ENCODE measurements at regions not wholly inside any gene's neighbourhood (a gene's known extent, or its start where the extent isn't known, plus 50 kb on each side); places are given as distances from the start of the nearest gene placed in this dataset.
"Not testable (repeated sequence)": the region's sequence is repeated elsewhere in the genome, so short reads cannot be mapped to it uniquely, and the experiment has no call there.

- H3K9me3 ChIP-seq (ENCODE audit: control insufficient read depth, low read length); H3K36me3 ChIP-seq (ENCODE audit: control insufficient read depth in 1 of 2, insufficient read depth in 2 of 2, low read length in 1 of 2): not testable (repeated sequence)
- 79 to 82% methylated on average over 6 to 8 of the region's 9 CpGs for WGBS, 2 donors
Observed at GRCh38 chr2:91773810-91774209, 3082.3 kb downstream of the RPIA start.

GRCh38 chr2:91775193-91775592 lies 3083.7 kb downstream of the RPIA start:
- H3K4me3 ChIP-seq (ENCODE audit: low read length in 2 of 2); DNase-seq; H3K27ac ChIP-seq (ENCODE audit: low read depth in 1 of 2, low read length in 2 of 2); H3K9me3 ChIP-seq (ENCODE audit: control insufficient read depth, low read length); intact Hi-C loops (cut with DNase I); ATAC-seq (ENCODE audit: low FRiP score); H3K36me3 ChIP-seq (ENCODE audit: control insufficient read depth in 1 of 2, insufficient read depth in 2 of 2, low read length in 1 of 2); H3K27me3 ChIP-seq (ENCODE audit: control insufficient read depth in 1 of 2, insufficient read depth in 2 of 2, low read length in 1 of 2); H3K4me1 ChIP-seq (ENCODE audit: control insufficient read depth in 1 of 2, insufficient read depth in 2 of 2, low read length in 2 of 2): not testable (repeated sequence)
- 83 to 92% methylated on average over 4 of the region's 4 CpGs for WGBS, 2 donors

More at GRCh38 chr2:91773810-91774209, 3082.3 kb downstream of the RPIA start:
- ATAC-seq (ENCODE audit: low FRiP score); H3K4me3 ChIP-seq (ENCODE audit: low read length in 2 of 2); DNase-seq; H3K27ac ChIP-seq (ENCODE audit: low read depth in 1 of 2, low read length in 2 of 2); intact Hi-C loops (cut with DNase I); H3K4me1 ChIP-seq (ENCODE audit: control insufficient read depth in 1 of 2, insufficient read depth in 2 of 2, low read length in 2 of 2); H3K27me3 ChIP-seq (ENCODE audit: control insufficient read depth in 1 of 2, insufficient read depth in 2 of 2, low read length in 1 of 2): not testable (repeated sequence)

- H3K27ac ChIP-seq (ENCODE audit: low read depth in 1 of 2, low read length in 2 of 2); intact Hi-C loops (cut with DNase I); H3K4me3 ChIP-seq (ENCODE audit: low read length in 2 of 2); H3K36me3 ChIP-seq (ENCODE audit: control insufficient read depth in 1 of 2, insufficient read depth in 2 of 2, low read length in 1 of 2); H3K9me3 ChIP-seq (ENCODE audit: control insufficient read depth, low read length); ATAC-seq (ENCODE audit: low FRiP score); DNase-seq; H3K27me3 ChIP-seq (ENCODE audit: control insufficient read depth in 1 of 2, insufficient read depth in 2 of 2, low read length in 1 of 2); H3K4me1 ChIP-seq (ENCODE audit: control insufficient read depth in 1 of 2, insufficient read depth in 2 of 2, low read length in 2 of 2): not testable (repeated sequence)
- WGBS, 2 donors, result 56 to 62% methylated on average over 12 to 14 of the region's 14 CpGs
Observed at GRCh38 chr2:91780324-91780723, 3088.9 kb downstream of the RPIA start.

DNA sequence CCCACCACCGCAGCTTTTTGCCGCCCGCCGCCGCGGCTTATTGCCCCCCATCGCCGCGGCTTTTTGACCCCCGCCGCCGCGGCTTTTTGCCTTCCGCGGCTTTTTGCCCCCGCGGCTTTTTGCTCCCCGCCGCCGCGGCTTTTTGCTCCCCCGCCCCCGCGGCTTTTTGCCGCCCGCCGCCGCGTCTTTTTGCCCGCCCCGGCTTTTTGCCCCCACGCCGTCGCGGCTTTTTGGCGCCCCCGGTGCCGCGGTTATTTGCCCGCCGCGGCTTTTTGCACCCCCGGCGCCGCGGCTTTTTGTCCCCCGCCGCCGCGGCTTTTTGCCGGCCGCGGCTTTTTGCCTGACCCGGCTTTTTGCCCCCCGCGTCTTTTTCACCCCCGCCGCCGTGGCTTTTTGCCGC lies 3061.8 kb upstream of the TEKT4 start:
- ATAC-seq (ENCODE audit: low FRiP score); H3K36me3 ChIP-seq (ENCODE audit: control insufficient read depth in 1 of 2, insufficient read depth in 2 of 2, low read length in 1 of 2); H3K27ac ChIP-seq (ENCODE audit: low read depth in 1 of 2, low read length in 2 of 2); H3K4me1 ChIP-seq (ENCODE audit: control insufficient read depth in 1 of 2, insufficient read depth in 2 of 2, low read length in 2 of 2); H3K4me3 ChIP-seq (ENCODE audit: low read length in 2 of 2); H3K27me3 ChIP-seq (ENCODE audit: control insufficient read depth in 1 of 2, insufficient read depth in 2 of 2, low read length in 1 of 2); H3K9me3 ChIP-seq (ENCODE audit: control insufficient read depth, low read length); intact Hi-C loops (cut with DNase I): not testable (repeated sequence)
- peak in 1 of 2 donors; percentile 28 for DNase-seq
- 0 to 2% methylated on average over 18 to 31 of the region's 60 CpGs for WGBS, 2 donors

GRCh38 chr2:91839904-91840868 lies 3031.0 kb upstream of the TEKT4 start:
- 14 to 16% methylated on average over 49 to 62 of the region's 62 CpGs for WGBS, 2 donors
- ATAC-seq (ENCODE audit: low FRiP score) (no peak), DNase-seq (no peak)
- peak overlapping the region in 1 of 2 donors; percentile 17 for H3K4me3 ChIP-seq (ENCODE audit: low read length in 2 of 2)
- H3K27me3 ChIP-seq (ENCODE audit: control insufficient read depth in 1 of 2, insufficient read depth in 2 of 2, low read length in 1 of 2), result no peaks in the 10 kb centered on the region
- no peaks in the 10 kb centered on the region for H3K4me1 ChIP-seq (ENCODE audit: control insufficient read depth in 1 of 2, insufficient read depth in 2 of 2, low read length in 2 of 2)
- intact Hi-C loops (cut with DNase I), result no loop called here
- no peaks in the 10 kb centered on the region for H3K9me3 ChIP-seq (ENCODE audit: control insufficient read depth, low read length)
- H3K36me3 ChIP-seq (ENCODE audit: control insufficient read depth in 1 of 2, insufficient read depth in 2 of 2, low read length in 1 of 2), result no peaks in the 10 kb centered on the region
- no peak overlapping the region for H3K27ac ChIP-seq (ENCODE audit: low read depth in 1 of 2, low read length in 2 of 2)

DNA sequence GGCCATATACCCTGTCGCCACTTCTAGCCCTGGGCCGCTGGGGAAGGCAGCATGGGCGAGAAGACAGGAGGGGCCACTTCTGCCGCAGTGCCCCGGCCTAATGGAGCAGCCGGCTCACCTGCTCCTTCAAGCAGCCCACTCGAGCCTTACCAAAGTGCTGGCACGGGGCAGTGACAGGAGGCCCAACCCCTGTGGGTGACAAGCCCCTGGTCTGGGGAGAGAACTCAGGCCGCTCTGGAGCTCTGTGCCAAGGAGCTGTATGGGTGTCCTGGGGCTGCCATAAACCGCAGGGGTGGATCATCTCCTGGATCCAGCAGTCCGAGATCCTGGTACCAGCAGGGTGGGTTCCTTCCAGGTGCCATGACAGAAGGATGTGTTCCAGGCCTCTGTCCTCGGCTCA lies 3029.0 kb upstream of the TEKT4 start:
- H3K4me3 ChIP-seq (ENCODE audit: low read length in 2 of 2); DNase-seq; H3K27me3 ChIP-seq (ENCODE audit: control insufficient read depth in 1 of 2, insufficient read depth in 2 of 2, low read length in 1 of 2); H3K27ac ChIP-seq (ENCODE audit: low read depth in 1 of 2, low read length in 2 of 2); ATAC-seq (ENCODE audit: low FRiP score); intact Hi-C loops (cut with DNase I); H3K36me3 ChIP-seq (ENCODE audit: control insufficient read depth in 1 of 2, insufficient read depth in 2 of 2, low read length in 1 of 2); H3K9me3 ChIP-seq (ENCODE audit: control insufficient read depth, low read length); H3K4me1 ChIP-seq (ENCODE audit: control insufficient read depth in 1 of 2, insufficient read depth in 2 of 2, low read length in 2 of 2): not testable (repeated sequence)
- WGBS, 2 donors, result 90% methylated on average over 12 of the region's 12 CpGs

DNA sequence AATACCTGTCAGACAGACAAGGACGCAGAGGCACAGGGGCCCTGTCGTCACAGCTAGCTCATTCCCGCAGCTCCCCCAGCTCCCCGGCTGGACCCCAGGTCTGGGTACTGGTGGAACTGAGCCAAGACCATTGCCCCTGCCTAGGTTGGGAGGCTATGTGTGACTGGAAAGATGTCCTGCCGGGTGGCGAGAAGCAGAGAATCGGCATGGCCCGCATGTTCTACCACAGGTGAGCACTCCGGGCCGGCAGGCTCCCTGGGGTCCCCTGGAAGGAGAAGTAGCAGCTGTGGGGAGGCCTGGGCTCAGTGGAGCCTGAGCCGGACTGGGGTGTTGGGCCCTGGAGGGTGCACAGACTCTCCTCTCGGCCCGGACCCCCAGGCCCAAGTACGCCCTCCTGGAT lies 3028.3 kb upstream of the TEKT4 start:
- H3K27ac ChIP-seq (ENCODE audit: low read depth in 1 of 2, low read length in 2 of 2); H3K36me3 ChIP-seq (ENCODE audit: control insufficient read depth in 1 of 2, insufficient read depth in 2 of 2, low read length in 1 of 2); H3K4me3 ChIP-seq (ENCODE audit: low read length in 2 of 2); ATAC-seq (ENCODE audit: low FRiP score); intact Hi-C loops (cut with DNase I); H3K27me3 ChIP-seq (ENCODE audit: control insufficient read depth in 1 of 2, insufficient read depth in 2 of 2, low read length in 1 of 2); H3K4me1 ChIP-seq (ENCODE audit: control insufficient read depth in 1 of 2, insufficient read depth in 2 of 2, low read length in 2 of 2); DNase-seq; H3K9me3 ChIP-seq (ENCODE audit: control insufficient read depth, low read length): not testable (repeated sequence)
- 88 to 92% methylated on average over 14 of the region's 14 CpGs for WGBS, 2 donors

DNA sequence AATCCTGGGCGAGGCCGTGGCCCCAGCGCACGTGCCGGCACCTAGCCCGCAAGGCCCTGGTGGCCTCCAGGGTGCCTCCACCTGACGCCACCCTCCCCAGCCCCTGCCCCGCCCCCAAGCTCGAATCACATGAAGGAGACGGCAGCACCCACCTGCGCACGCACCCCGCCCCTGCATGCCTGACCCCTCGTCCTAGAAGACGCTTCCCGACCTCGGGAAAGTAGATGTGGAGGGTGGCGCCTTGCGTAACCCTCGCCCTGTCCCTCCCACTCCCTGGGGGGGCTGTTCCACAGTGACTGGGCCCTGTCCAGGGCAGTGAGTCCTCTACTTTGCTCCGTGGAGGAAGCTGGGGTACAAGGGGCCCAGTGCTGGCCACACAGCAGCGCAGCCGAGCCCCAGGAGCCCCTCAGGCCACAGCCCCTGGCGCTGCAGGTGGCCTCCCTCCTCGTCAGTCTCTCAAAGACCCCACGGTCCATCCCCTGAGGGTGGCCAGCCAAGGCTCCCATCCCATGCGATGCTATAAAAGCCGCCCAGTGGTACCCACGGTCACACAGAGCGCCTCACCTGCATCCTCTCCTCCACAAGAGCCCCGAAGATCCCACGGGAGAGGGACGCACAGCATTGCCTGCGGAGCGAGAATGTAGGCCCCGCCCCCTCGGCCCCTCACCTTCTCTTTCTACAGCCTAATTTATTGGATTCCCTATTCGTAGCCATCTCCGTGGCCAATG lies 3027.3 kb upstream of the TEKT4 start:
- H3K4me1 ChIP-seq (ENCODE audit: control insufficient read depth in 1 of 2, insufficient read depth in 2 of 2, low read length in 2 of 2); H3K27me3 ChIP-seq (ENCODE audit: control insufficient read depth in 1 of 2, insufficient read depth in 2 of 2, low read length in 1 of 2); H3K27ac ChIP-seq (ENCODE audit: low read depth in 1 of 2, low read length in 2 of 2); H3K9me3 ChIP-seq (ENCODE audit: control insufficient read depth, low read length); intact Hi-C loops (cut with DNase I); H3K4me3 ChIP-seq (ENCODE audit: low read length in 2 of 2); DNase-seq; H3K36me3 ChIP-seq (ENCODE audit: control insufficient read depth in 1 of 2, insufficient read depth in 2 of 2, low read length in 1 of 2); ATAC-seq (ENCODE audit: low FRiP score): not testable (repeated sequence)
- WGBS, 2 donors, result 90 to 91% methylated on average over 29 to 39 of the region's 39 CpGs

Data from aorta (tissue), 5 donors.